ENCODE measurements at regions not wholly inside any gene's neighbourhood (a gene's known extent, or its start where the extent isn't known, plus 50 kb on each side); places are given as distances from the start of the nearest gene placed in this dataset.

DNA sequence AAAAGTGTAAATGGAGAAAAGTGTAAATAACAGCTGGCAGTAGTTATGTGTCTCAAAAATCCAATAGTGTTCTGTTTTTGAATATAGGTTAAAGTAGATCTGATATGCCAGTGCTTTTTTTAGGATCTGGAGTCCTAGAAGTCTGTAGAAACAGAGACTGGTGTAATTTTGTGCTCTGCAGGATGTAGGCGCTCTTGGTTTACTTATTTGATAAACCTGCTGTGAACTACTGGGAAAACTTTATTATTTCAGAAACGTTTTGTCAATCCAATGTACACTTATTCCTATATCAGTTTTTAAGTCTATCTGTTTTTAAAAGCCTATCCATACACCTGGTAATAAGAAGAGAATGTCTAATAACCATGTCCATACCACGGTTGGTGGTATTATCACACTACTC lies 530.8 kb upstream of the ZNF804A start:
- no peak for DNase-seq
- Histone ChIP-seq H3K27ac (no peak overlapping the region), H3K9me3 (no peaks in the 10 kb centered on the region), H3K36me3 (no peaks in the 10 kb centered on the region), H3K4me1 (peaks cover 5 to 9% of the 10 kb centered on the region in 2 donors), H3K27me3 (no peaks in the 10 kb centered on the region), H3K4me3 (replicated peaks in 1 of 3) (no peak overlapping the region)
- WGBS, 2 donors, result 75 to 80% methylated on average over 3 of the region's 3 CpGs
- TF ChIP-seq, protein P1, sequence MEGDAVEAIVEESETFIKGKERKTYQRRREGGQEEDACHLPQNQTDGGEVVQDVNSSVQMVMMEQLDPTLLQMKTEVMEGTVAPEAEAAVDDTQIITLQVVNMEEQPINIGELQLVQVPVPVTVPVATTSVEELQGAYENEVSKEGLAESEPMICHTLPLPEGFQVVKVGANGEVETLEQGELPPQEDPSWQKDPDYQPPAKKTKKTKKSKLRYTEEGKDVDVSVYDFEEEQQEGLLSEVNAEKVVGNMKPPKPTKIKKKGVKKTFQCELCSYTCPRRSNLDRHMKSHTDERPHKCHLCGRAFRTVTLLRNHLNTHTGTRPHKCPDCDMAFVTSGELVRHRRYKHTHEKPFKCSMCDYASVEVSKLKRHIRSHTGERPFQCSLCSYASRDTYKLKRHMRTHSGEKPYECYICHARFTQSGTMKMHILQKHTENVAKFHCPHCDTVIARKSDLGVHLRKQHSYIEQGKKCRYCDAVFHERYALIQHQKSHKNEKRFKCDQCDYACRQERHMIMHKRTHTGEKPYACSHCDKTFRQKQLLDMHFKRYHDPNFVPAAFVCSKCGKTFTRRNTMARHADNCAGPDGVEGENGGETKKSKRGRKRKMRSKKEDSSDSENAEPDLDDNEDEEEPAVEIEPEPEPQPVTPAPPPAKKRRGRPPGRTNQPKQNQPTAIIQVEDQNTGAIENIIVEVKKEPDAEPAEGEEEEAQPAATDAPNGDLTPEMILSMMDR (IDR thresholded peaks at IDR 0.05), result no peak
- TF ChIP-seq POLR2A (IDR thresholded peaks at IDR 0.05), result no peak
- intact Hi-C loops (cut with DNase I), result no loop called here

- Histone ChIP-seq H3K27me3 (no peaks in the 10 kb centered on the region), H3K4me1 (no peaks in the 10 kb centered on the region), H3K9me3 (no peaks in the 10 kb centered on the region), H3K4me3 (replicated peaks in 1 of 3) (no peak overlapping the region), H3K27ac (no peak overlapping the region), H3K36me3 (no peaks in the 10 kb centered on the region)
- WGBS, 2 donors, result 84 to 88% methylated on average over 2 of the region's 2 CpGs
- DNase-seq, result no peak
- intact Hi-C loops (cut with DNase I), result no loop called here
- TF ChIP-seq, protein P1 (IDR thresholded peaks at IDR 0.05), result no peak
- TF ChIP-seq POLR2A (IDR thresholded peaks at IDR 0.05), result no peak
Measured at GRCh38 chr2:184072470-184072869, 525.9 kb upstream of the ZNF804A start.

GRCh38 chr2:184078496-184078895 lies 519.8 kb upstream of the ZNF804A start:
- DNase-seq, result no peak
- Histone ChIP-seq H3K9me3 (no peaks in the 10 kb centered on the region), H3K4me3 (replicated peaks in 1 of 3) (no peak overlapping the region), H3K27me3 (no peaks in the 10 kb centered on the region), H3K27ac (no peak overlapping the region), H3K4me1 (no peaks in the 10 kb centered on the region), H3K36me3 (no peaks in the 10 kb centered on the region)
- 81 to 85% methylated on average over 2 of the region's 2 CpGs for WGBS, 2 donors
- intact Hi-C loops (cut with DNase I), result no loop called here
- TF ChIP-seq, protein P1 (IDR thresholded peaks at IDR 0.05), result no peak
- TF ChIP-seq POLR2A (IDR thresholded peaks at IDR 0.05), result no peak

GRCh38 chr2:184091456-184091855 lies 506.9 kb upstream of the ZNF804A start:
- no peaks in the 10 kb centered on the region for H3K36me3 ChIP-seq
- TF ChIP-seq POLR2A (IDR thresholded peaks at IDR 0.05), result no peak
- TF ChIP-seq, protein P1 (IDR thresholded peaks at IDR 0.05), result no peak
- WGBS, 2 donors, result 85 to 88% methylated on average over 3 of the region's 3 CpGs
- H3K27ac ChIP-seq, result no peak overlapping the region
- H3K4me3 ChIP-seq (replicated peaks in 1 of 3), result no peak overlapping the region
- no peak for DNase-seq
- no peaks in the 10 kb centered on the region for H3K4me1 ChIP-seq
- H3K27me3 ChIP-seq, result no peaks in the 10 kb centered on the region
- intact Hi-C loops (cut with DNase I), result no loop called here
- H3K9me3 ChIP-seq, result no peaks in the 10 kb centered on the region

GRCh38 chr2:184113696-184114403 lies 484.5 kb upstream of the ZNF804A start:
- intact Hi-C loops (cut with DNase I), result no loop called here
- H3K27me3 ChIP-seq, result no peaks in the 10 kb centered on the region
- H3K4me1 ChIP-seq, result no peaks in the 10 kb centered on the region
- TF ChIP-seq POLR2A (IDR thresholded peaks at IDR 0.05), result no peak
- TF ChIP-seq, protein P1 (IDR thresholded peaks at IDR 0.05), result no peak
- H3K4me3 ChIP-seq (replicated peaks in 1 of 3), result no peak overlapping the region
- WGBS, 2 donors, result 73 to 77% methylated on average over 2 of the region's 2 CpGs
- H3K9me3 ChIP-seq, result no peaks in the 10 kb centered on the region
- H3K27ac ChIP-seq, result no peak overlapping the region
- no peaks in the 10 kb centered on the region for H3K36me3 ChIP-seq
- no peak for DNase-seq

Data from thyroid gland (tissue), 4 donors.